Stimulated activated CD8-positive, alpha-beta memory T cell treated with anti-CD3 and anti-CD28 coated beads, Interleukin-7, amount 100 ng/mL, for 4 hours (primary cell): ENCODE measurements at regions not wholly inside any gene's neighbourhood (a gene's known extent, or its start where the extent isn't known, plus 50 kb on each side); places are given as distances from the start of the nearest gene placed in this dataset.

Source experiments
- DNase-seq, 2 donors: peaks; one replicate each; pipeline ENCODE4 v3.0.0-alpha.2; 2020; ENCODE audit warnings: low read depth in 2 of 2

- no peak for DNase-seq
These were observed 75.8 kb downstream of the DAD1 start for GRCh38 chr14:22513066-22513812.

DNA sequence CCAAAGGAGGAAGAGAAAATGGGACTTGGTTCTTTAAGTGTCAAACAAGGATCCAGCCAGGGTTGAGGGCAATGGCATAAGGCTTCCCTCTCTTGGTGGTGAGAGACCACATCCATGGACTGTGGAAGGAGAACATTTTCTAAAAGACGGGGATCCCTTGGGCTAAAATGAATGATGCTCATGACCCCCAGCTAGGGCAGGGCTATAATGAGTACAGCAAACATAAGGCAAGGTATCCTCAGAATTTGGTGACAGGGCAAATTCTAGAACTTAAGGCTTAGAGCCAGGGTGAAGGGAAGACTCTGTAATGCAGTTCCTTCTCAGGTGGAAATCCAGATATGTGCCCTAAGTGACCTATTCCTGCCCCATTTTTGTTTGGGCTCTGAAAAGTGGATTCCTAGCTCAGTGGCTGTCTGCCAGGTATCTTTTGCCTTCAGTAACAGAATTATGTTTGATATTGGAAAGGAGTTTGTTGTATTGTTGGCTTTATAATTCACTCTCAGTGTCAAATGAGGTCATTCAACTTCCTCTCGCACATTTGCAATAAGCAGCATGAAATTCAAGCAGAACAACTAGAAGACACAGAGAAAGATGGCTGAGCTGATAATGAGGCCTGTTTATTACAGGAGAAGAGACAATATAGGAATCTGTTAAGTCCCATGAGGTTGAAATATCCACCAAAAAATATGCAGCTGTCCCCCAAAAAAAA lies 76.8 kb downstream of the DAD1 start:
- DNase-seq = no peak

- no peak for DNase-seq
These were observed 78.4 kb downstream of the DAD1 start for GRCh38 chr14:22510527-22511110.

GRCh38 chr14:22509751-22510300 lies 79.2 kb downstream of the DAD1 start:
- DNase-seq = no peak

DNA sequence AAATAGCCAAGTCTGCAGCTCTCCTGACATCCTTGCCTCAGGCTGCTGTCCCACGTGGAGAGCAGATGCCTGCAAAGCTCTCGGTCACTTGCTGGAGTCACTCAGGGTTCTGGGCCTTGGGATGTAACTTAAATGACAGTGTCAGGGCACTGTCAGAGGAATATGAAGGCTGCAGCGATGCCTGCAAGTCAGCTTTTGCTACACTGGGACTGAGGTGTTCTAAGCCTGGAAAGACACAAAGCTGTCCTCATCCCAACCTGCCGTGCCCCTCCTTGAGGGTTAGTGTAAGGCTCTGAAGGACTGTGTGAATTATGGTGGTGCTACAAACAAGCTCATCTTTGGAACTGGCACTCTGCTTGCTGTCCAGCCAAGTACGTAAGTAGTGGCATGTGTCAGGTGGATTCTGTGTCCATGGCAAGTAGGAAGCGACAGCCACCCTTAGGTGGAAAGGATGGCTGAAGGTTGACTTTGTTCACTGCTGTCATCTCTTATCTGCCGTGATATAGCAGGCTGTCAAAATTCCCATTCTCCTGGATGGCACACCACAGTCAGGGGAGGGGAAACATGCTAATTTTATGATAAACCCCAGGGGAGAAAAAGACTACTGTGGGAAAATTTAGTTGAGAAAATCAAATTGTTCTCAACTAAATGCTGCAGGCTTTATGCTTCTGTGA lies 79.9 kb downstream of the DAD1 start:
- no peak for DNase-seq

DNA sequence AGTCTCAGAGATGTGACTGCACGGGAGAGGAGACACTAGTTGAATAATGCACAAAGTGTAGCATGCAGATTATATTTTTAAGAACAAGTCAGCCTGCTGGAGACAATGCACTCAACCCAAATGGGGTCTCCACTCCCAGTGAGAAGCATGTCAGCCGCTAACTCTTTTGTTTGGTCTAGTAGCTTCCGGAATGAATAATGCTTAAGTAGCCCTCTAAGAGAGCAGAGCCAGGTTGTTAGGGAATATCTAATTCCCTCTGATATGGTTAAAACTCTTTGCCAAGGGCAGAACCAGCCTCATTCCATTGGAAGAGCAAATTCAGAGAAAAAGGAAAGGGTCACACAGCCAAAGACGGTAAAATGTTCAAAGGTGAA lies 80.4 kb downstream of the DAD1 start:
- no peak for DNase-seq

GRCh38 chr14:22508150-22508457 lies 80.9 kb downstream of the DAD1 start:
- no peak for DNase-seq

DNA sequence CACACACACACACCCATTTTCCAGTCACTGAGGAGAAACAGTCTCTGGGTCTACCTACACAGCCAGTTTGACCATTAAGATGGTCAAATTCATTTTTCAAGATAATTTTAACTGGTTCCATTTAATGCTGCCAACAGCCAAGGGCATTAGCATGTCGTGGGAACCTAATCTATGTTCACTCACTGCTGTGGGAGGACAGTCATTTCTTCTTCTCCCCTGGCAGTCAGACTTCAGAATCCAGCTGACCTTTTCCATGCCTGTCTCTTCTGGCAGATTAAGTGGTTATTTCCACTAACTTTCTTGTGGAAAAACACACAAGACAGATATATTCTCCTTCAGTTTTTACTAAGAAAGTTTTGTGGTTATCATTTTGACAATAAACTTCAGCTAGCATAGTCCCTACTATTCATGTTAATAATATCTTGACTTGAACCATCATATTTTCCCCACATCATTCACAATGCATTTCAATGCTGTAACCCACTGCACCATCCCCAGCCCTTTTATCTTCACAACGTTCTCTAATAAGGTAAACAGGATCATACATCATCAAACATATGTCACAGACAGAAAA lies 82.2 kb downstream of the DAD1 start:
- no peak for DNase-seq

DNA sequence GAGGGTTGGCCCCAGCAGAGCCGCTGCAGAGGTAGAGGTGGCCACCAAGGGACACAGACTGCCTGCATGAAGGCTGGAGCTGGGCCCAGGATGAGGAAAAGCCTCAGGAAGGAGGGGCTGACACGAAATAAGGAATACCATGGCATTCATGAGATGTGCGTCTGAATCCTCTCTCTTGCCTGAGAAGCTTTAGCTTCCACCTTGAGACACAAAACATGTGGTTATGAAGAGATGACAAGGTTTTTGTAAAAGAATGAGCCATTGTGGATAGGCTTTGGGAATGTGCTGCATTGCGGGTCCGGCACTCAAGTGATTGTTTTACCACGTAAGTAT lies 82.7 kb downstream of the DAD1 start:
- DNase-seq = no peak

GRCh38 chr14:22505697-22506377 lies 83.2 kb downstream of the DAD1 start:
- no peak for DNase-seq

- no peak for DNase-seq
These were observed 83.7 kb downstream of the DAD1 start for GRCh38 chr14:22505309-22505696.

DNA sequence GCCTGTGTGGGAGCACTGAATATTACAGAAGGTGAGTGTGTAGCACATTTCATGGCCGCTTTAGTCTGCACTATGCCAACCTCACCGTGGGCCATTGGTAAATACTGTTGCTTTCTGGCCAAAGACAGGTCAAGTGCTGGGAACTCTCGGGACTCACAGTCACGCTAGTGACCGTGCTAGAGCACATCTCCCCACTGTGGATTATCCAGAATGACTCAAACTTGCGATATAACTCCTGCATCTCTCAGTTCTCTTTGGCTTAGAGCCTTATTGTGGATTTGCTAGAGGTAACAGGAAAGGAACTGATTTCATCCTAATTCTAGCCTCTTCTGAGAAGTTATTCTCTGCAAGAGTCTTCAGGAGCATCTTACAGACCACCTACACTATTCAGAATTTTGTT lies 86.5 kb downstream of the DAD1 start:
- no peak for DNase-seq

DNA sequence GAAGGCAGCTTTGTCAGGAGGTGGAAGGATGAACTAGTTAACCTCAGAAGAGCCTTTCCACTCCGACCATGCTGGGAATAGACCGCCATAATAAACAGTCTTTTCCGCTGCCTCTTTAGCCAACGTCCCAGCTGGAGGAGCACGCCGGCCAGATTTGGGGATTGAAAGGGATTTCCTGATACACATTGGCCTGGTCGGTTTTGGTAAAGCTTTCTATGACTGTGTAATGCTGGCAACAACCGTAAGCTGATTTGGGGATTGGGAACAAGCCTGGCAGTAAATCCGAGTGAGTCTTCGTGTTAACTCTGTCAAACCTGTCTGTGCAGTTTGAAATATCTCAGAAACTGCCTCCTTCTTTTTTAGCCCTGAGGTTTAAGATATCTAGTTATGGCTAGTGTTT lies 87.0 kb downstream of the DAD1 start:
- no peak for DNase-seq

GRCh38 chr14:22500954-22501726 lies 87.9 kb downstream of the DAD1 start:
- DNase-seq = no peak

GRCh38 chr14:22500525-22500924 lies 88.5 kb downstream of the DAD1 start:
- DNase-seq = no peak

DNA sequence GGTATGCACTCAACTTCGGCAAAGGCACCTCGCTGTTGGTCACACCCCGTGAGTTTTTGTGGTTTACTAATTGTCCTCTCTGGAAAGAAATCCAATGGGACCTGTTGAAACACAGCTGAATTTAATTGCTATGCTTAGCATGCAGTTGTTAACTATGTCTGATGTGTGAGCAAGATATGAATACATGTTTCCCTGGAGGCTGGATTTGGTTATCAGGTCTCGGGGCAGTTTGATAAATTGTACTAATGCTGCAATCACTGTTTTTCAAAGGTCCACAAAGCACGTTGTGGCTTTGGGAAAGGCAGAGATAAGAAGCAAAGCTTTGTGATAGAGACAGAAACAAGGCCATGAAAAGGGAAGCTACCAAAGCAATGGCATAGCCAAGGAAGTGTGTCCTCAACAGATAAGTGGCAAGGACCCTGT lies 91.3 kb downstream of the DAD1 start:
- DNase-seq = no peak

DNA sequence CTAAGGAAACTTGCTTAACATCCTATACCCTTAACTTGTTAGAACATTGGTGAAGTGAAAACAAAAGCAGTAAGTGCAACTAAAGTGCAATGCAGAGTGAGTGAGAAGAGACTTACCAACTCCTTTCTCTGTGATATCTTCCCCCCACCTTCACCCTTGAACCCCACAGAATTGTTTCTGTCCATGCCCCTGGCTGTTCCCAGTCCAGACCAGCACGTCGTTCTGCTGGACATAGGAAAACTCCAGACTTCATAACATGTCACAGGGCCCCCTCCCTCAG lies 91.9 kb downstream of the DAD1 start:
- no peak for DNase-seq

GRCh38 chr14:22494486-22495135 lies 94.4 kb downstream of the DAD1 start:
- no peak for DNase-seq

GRCh38 chr14:22493753-22494152 lies 95.3 kb downstream of the DAD1 start:
- DNase-seq = no peak

GRCh38 chr14:22492622-22493542 lies 96.1 kb downstream of the DAD1 start:
- DNase-seq = no peak
